DND-41 (cell line): ENCODE measurements at regions not wholly inside any gene's neighbourhood (a gene's known extent, or its start where the extent isn't known, plus 50 kb on each side); places are given as distances from the start of the nearest gene placed in this dataset.

Experiments used
- EZH2 ChIP-seq: IDR thresholded peaks from 3 replicates; pipeline ENCODE4 v1.6.1; 2012; ENCODE audit warnings: borderline replicate concordance, low read depth, mild to moderate bottlenecking, moderate library complexity, low read length, inconsistent platforms; ENCODE audit not compliant: severe bottlenecking
- TF ChIP-seq, protein P1 (sequence below): IDR thresholded peaks from 2 replicates; pipeline ENCODE4 v1.5.1; 2012; ENCODE audit warnings: borderline replicate concordance, low read length, moderate library complexity, mild to moderate bottlenecking; ENCODE audit not compliant: poor library complexity, severe bottlenecking; ENCODE audit errors: extremely low read depth

DNA sequence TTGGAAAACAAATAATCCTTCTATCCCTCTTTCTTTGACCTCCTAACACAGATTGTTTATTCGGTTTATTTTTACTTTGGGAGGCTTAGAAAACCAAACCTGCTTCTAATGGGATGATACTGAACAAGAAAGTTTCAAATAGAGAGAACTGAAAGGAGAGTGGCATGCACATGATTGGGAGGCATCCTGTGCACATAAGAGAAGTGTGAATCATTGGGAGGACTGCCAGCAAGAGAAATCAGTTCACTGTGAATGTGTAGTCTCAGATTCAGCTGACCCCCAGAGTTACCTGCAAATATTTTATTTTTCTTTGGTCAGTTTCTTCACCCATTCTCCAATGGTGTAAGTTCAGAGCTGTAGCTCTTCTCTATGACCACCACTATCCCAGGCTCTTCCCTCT is 1363.2 kb upstream of the ACVR2A start:
- TF ChIP-seq, protein P1, sequence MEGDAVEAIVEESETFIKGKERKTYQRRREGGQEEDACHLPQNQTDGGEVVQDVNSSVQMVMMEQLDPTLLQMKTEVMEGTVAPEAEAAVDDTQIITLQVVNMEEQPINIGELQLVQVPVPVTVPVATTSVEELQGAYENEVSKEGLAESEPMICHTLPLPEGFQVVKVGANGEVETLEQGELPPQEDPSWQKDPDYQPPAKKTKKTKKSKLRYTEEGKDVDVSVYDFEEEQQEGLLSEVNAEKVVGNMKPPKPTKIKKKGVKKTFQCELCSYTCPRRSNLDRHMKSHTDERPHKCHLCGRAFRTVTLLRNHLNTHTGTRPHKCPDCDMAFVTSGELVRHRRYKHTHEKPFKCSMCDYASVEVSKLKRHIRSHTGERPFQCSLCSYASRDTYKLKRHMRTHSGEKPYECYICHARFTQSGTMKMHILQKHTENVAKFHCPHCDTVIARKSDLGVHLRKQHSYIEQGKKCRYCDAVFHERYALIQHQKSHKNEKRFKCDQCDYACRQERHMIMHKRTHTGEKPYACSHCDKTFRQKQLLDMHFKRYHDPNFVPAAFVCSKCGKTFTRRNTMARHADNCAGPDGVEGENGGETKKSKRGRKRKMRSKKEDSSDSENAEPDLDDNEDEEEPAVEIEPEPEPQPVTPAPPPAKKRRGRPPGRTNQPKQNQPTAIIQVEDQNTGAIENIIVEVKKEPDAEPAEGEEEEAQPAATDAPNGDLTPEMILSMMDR: no peak
- TF ChIP-seq EZH2: no peak
